D721Med (cell line): ENCODE measurements at regions not wholly inside any gene's neighbourhood (a gene's known extent, or its start where the extent isn't known, plus 50 kb on each side); places are given as distances from the start of the nearest gene placed in this dataset.

ENCODE experiments used
- DNase-seq: peaks from one replicate; pipeline ENCODE4 v3.0.0; 2011; ENCODE audit warnings: low spot score; ENCODE audit not compliant: insufficient read length
- FAIRE-seq: peaks from 2 replicates; lab custom pipeline; 2011; peaks lifted over from hg19 to GRCh38; lab: Jason Lieb, UNC
- CTCF ChIP-seq: IDR thresholded peaks from 2 replicates; pipeline ENCODE4 v1.5.1; 2012; ENCODE audit warnings: mild to moderate bottlenecking, control low read depth; ENCODE audit not compliant: insufficient read depth; ENCODE audit errors: missing control alignments

- TF ChIP-seq CTCF = no peak
- FAIRE-seq (no peak), DNase-seq (no peak)
Measured at GRCh38 chr3:68129065-68129464, 474.7 kb upstream of the SUCLG2 start.

GRCh38 chr3:68123231-68123630 lies 468.8 kb upstream of the SUCLG2 start:
- no peak for TF ChIP-seq CTCF

GRCh38 chr3:68121287-68121686 lies 466.9 kb upstream of the SUCLG2 start:
- FAIRE-seq = no peak
- TF ChIP-seq CTCF = no peak
- no peak for DNase-seq

More at GRCh38 chr3:68123231-68123630, 468.8 kb upstream of the SUCLG2 start:
- FAIRE-seq = no peak
- DNase-seq = no peak

- FAIRE-seq = no peak
- DNase-seq = no peak
- no peak for TF ChIP-seq CTCF
Measured at GRCh38 chr3:68116580-68116979, 462.2 kb upstream of the SUCLG2 start.

GRCh38 chr3:68103811-68104210 lies 449.4 kb upstream of the SUCLG2 start:
- DNase-seq (no peak), FAIRE-seq (no peak)
- no peak for TF ChIP-seq CTCF

GRCh38 chr3:68090571-68090970 lies 436.2 kb upstream of the SUCLG2 start:
- no peak for FAIRE-seq
- no peak for DNase-seq
- no peak for TF ChIP-seq CTCF

- TF ChIP-seq CTCF = no peak
- no peak for DNase-seq
- no peak for FAIRE-seq
Measured at GRCh38 chr3:68089572-68090011, 435.2 kb upstream of the SUCLG2 start.
